GDM1 (cell line): ENCODE measurements at regions not wholly inside any gene's neighbourhood (a gene's known extent, or its start where the extent isn't known, plus 50 kb on each side); places are given as distances from the start of the nearest gene placed in this dataset.
"Not testable (repeated sequence)": the region's sequence is repeated elsewhere in the genome, so short reads cannot be mapped to it uniquely, and the experiment has no call there.

Source experiments
- DNase-seq: peaks from one replicate; lab custom pipeline; 2025; lab: John Stamatoyannopoulos, UW

- DNase-seq: no peak
These were observed 198.3 kb downstream of the OTOL1 start for GRCh38 chr3:161694682-161695564.

- DNase-seq: no peak
These were observed 199.2 kb downstream of the OTOL1 start for GRCh38 chr3:161695811-161696210.

- DNase-seq: no peak
These were observed 204.4 kb downstream of the OTOL1 start for GRCh38 chr3:161700998-161701397.

- DNase-seq: not testable (repeated sequence)
These were observed 210.6 kb downstream of the OTOL1 start for GRCh38 chr3:161707253-161707652.

- no peak for DNase-seq
These were observed 217.1 kb downstream of the OTOL1 start for GRCh38 chr3:161713731-161714130.

GRCh38 chr3:161731968-161732367 is 235.4 kb downstream of the OTOL1 start:
- DNase-seq: no peak

- no peak for DNase-seq
These were observed 240.6 kb downstream of the OTOL1 start for GRCh38 chr3:161737171-161737570.

GRCh38 chr3:161740421-161740820 is 243.8 kb downstream of the OTOL1 start:
- no peak for DNase-seq

- DNase-seq: no peak
These were observed 247.8 kb downstream of the OTOL1 start for GRCh38 chr3:161744366-161744765.

GRCh38 chr3:161745741-161746140 is 249.1 kb downstream of the OTOL1 start:
- DNase-seq: no peak

- no peak for DNase-seq
These were observed 251.4 kb downstream of the OTOL1 start for GRCh38 chr3:161748049-161748448.

GRCh38 chr3:161754420-161755053 is 257.9 kb downstream of the OTOL1 start:
- no peak for DNase-seq

GRCh38 chr3:161759444-161759843 is 262.8 kb downstream of the OTOL1 start:
- no peak for DNase-seq

GRCh38 chr3:161766331-161766730 is 269.7 kb downstream of the OTOL1 start:
- no peak for DNase-seq

GRCh38 chr3:161770484-161771386 is 274.1 kb downstream of the OTOL1 start:
- peak; percentile 77 for DNase-seq

- no peak for DNase-seq
These were observed 284.8 kb downstream of the OTOL1 start for GRCh38 chr3:161781381-161781780.

GRCh38 chr3:161793194-161793930 is 296.8 kb downstream of the OTOL1 start:
- DNase-seq: no peak

- no peak for DNase-seq
These were observed 297.9 kb downstream of the OTOL1 start for GRCh38 chr3:161794551-161794950.

- DNase-seq: no peak
These were observed 299.7 kb downstream of the OTOL1 start for GRCh38 chr3:161796312-161796711.

GRCh38 chr3:161796780-161797179 is 300.2 kb downstream of the OTOL1 start:
- no peak for DNase-seq

GRCh38 chr3:161798016-161798415 is 301.4 kb downstream of the OTOL1 start:
- DNase-seq: no peak
